HG03571 (cell line): ENCODE measurements at regions not wholly inside any gene's neighbourhood (a gene's known extent, or its start where the extent isn't known, plus 50 kb on each side); places are given as distances from the start of the nearest gene placed in this dataset.
"Not testable (repeated sequence)": the region's sequence is repeated elsewhere in the genome, so short reads cannot be mapped to it uniquely, and the experiment has no call there.

Source experiments
- ATAC-seq: cut with Tn5 transposase; IDR thresholded peaks from one replicate; pipeline ENCODE4 v1.9.1; 2021; ENCODE audit not compliant: unreplicated experiment

DNA sequence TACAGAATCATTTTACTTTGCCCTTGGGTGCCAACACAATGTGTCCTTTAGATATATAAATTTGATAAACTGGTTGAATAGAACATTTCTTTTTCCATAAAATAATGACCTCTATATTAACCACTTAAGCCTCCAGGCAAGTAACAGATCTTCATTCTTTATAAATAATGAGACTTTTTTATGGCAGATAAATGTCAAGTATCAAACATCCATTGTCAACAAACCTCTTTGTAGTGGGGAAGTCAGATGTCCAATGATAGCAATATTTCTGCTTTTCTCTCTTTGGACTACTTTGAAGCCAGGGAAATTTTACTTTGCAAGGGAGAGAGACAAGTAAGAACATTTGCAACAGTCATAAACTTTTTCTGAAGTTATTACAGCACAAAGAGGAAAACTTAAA lies 841.2 kb downstream of the CDH8 start:
- ATAC-seq, result no peak

DNA sequence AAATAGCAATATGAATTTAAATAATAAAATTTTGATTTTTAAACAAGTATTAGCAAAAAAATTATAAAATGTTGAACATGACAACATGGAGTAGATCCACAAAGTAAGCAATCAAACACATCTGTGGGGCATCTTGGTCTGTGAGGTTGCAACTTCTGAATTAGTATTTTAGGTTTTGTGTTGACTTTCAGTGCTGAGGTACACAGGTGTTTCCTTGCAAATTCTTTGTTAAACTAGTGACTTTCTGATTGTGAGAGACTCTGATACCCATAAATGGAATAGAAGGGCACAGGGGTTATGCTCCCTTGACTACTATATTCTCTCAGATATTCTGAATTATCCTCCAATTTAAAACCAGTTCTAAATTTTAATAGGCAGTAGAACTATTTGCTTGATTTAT lies 841.7 kb downstream of the CDH8 start:
- no peak for ATAC-seq

DNA sequence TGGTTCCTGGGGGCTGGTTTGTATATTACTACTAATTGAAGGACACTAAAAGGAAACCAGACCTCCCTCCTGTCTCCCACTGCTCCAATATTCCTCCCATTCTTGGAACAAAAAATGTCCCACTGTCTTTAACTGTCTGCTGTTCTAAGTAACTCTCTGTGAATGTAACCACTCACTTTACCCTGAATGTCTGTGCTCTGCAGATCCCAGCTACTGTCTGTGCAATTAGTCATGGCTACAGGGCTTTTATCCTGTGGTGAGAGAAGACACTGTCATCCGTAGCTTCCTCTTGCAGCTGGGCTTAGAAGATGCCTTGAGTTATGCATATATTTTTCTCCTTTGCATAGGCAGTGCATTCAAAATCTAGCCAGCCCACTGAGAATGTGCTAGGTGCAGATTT lies 853.8 kb downstream of the CDH8 start:
- no peak for ATAC-seq

DNA sequence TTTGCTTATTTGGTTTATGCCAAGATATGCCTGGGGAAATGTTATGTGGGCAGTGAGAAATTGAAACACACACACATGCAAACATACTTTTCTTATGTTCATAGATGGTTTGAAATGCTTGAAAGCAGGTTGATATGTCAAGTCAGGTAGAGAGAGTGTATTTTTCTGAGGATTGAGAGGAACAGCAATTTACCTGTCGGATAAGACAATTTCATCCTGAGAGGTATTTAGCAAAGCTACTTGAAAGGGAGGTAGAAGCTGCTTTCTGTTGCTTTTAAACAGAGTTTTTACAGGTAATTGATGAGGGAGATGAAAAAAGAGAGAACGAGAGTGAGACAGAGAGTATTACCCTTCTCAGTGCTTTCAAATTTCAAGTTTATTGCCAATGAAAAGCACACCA lies 854.3 kb downstream of the CDH8 start:
- no peak for ATAC-seq

DNA sequence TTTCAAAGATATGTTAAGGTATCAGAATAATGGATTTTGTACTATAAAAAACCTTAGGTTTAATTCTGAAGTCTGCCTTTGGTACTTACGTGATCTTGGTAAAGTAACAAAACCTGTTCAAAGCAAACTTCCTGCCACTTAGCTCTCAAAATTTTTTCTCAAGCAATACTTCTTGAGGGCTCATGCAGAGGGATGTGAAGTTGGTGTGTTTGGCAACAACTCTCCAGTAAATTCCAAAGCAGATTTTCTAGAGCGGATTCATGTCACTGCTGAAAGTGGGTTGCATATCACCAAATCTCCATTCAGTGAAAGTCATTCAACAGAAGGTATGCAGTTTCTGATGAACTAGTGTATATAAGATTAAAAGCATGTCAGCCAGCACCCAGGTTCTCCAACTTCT lies 856.7 kb downstream of the CDH8 start:
- no peak for ATAC-seq

DNA sequence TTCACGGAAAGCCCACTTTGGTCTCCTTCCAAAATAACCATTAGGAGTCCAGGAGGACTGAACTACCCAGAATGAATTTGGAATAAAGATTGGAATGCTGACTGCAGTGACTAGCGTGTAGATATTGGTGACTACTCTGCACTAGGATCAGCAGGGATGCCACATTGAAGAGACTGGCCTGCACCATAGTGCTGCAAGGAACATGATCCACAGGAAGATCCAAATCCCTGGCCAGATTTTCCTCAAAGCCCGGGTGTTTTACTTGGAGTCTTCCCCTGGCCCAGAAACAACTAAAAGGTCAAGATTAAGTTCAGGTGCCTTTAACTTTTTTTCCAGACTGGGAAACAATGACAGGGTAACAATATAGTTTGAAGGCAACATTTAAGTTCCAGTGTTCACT lies 870.4 kb downstream of the CDH8 start:
- no peak for ATAC-seq

DNA sequence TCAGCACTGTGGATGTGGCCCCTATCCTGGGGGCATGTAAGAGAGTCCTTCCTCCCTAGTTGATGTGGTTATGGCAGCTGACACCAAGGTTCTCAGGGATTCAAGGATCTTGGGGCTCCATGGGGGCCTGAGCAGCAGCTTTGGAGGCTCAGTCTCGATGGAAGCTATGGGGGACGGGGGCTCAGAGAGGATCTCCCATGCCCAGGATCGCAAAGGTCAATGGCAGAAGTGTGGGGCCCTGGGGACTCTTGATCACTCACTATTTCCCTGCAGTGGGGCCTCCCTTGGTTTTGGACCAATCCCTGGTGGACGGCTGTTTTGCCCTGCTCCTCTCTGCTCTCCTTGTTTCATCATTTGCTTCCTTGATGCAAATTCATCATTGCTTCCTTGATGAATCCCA lies 885.9 kb downstream of the CDH8 start:
- no peak for ATAC-seq

DNA sequence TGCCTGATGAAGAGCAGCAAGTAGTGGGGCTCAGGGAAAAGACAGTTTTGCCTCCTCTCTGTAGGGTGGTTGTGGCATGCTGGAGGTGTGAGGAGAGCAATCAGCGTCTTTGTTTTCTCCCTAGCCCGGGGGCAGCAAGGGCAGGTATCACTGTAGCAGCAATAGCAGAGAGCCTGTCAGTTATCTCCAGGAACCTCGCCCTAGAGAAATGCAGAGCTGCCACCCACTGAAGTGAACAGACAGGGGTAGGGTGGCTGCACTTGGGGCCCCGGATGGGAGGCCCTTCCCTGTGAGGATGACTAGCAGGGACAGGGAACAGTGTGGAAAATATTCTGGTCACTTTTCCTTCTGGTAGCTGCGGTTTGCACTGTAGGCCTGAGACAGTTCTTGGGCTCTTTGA lies 886.5 kb downstream of the CDH8 start:
- no peak for ATAC-seq

DNA sequence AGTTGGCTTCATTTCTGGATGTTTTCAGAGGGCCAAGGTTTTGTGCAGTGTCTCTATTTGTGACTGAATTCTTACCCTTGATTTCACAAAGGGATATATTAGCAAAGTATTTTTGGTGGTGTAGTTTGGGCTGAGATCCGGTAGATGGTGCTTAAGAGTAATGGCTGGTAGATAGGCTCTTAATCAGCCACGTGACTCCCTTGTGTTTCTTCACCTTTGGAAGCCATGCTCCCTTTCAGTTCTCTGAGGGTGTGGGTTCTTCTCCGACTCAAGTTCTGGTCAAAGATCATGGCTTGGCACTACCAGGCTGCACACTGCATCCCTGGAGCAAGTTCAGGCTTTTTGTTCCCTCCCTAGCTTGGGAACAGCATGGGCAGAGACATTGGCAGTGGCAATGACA lies 887.3 kb downstream of the CDH8 start:
- no peak for ATAC-seq

DNA sequence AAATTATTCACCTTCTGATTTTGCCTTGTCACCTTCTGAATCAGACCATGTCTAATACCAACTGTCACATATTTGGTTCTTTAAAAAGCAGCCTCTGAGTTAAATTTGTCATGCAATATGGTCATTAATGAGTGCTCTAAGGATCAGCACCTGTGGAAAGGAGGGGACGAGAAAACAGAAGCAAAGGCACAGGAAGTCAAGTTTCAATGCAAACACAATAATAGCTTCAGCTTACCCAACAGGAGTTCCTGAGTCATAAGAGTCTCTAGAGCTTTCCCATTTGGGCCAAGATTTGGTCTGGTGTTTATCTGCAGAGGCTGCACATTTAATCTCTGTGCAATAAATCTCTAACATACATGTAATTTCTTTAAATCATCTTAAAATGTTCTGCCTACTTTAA lies 889.8 kb downstream of the CDH8 start:
- no peak for ATAC-seq

DNA sequence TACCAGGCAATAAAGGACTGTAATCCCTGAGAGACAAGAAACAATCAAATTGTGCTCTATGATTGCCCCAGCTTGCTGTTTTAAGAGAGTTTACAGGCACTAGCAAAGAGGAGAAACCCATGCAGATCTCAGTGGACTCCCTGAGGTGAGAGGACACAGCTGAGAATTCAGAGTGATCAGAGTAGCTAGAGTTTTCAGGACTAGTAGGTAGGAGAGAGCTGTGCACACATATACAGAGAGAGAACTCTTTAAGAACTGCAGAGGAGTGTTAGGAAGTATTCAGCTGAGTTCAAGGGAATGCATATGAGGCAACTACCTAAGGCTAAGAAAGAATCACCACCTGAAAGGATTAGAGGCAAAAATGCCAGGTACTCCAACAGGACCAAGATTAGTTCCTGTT lies 904.8 kb downstream of the CDH8 start:
- no peak for ATAC-seq

DNA sequence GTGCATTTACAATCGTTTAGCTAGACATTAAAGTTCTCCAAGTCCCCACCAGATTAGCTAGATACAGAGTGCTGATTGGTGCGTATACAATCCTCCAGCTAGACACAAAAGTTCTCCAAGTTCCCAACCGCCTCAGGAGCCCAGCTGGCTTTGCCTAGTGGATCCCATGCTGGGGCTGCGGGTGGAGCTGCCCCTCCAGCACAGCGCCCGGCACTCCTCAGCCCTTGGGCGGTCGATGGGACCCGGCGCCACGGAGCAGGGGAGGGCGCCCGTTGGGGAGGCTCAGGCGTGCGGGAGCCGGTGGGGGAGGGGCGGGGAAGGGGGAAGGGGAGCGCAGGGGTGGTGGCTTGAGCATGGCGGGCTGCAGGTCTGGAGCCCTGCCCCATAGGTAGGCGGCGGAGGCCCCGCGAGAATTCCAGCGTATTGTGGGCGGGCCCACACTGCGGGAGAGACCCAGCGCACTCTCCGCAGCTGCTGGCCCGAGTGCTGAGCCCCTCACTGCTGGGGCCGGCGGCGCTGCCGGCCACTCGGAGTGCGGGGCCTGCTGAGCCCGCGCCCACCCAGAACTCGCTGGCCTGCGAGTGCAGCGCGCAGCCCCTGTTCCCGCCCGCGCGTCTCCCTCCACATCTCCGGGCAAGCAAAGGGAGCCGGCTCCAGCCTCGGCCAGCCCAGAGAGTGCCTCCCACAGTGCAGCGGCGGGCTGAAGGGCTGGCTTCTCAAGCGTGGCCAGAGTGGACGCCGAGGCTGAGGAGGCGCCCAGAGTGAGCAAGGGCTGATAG lies 907.5 kb downstream of the CDH8 start:
- ATAC-seq, result no peak

DNA sequence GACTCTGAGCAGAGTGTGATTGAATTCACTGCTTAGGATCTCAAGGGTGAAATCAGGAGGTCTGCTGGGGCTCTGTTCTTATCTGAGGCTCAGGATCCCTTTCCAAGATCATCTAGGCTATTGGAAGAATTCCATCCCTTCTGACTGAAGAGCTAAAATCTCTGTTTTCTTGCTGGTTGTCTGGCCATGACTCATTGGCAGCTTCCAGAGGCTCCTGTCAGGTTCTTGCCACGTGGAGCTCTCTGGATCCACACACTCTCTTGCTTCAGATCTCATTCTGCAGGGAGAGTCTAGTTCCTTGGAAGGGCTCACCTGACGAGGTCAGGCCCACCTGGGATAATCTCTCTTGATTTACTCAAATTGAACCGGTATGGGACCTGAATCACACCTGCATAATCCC lies 930.7 kb downstream of the CDH8 start:
- ATAC-seq, result no peak

DNA sequence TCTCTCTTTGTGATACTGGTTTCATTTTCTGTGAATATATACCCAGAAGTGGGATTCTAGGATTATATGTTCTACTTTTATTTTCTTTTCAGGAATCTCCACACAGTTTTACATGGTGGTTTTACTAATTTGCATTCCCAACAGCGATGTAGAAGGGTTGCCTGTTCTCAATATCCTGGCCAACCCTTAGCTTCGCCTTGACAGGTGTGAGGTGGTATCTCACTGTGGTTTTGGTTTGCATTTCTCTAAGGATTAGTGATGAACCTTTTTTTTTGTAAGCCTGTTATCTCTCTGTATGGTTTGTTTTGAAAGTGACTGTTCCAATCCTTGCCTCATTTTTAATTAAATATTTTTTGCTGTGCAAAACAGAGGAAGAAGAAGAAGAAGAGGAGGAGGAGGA lies 937.7 kb downstream of the CDH8 start:
- no peak for ATAC-seq

DNA sequence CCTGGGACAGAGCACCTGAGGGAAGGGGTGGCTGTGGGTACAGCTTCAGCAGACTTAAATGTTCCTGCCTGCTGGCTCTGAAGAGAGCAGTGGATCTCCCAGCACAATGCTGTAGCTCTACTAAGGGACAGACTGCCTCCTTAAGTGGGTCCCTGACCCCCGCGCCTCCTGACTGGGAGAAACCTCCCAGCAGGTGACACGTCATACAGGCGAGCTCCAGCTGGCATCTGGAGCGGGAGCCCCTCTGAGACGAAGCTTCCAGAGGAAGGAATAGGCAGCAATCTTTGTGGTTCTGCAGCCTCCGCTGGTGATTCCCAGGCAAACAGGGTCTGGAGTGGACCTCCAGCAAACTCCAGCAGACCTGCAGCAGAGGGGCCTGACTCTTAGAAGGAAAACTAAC lies 944.9 kb downstream of the CDH8 start:
- not testable (repeated sequence) for ATAC-seq

DNA sequence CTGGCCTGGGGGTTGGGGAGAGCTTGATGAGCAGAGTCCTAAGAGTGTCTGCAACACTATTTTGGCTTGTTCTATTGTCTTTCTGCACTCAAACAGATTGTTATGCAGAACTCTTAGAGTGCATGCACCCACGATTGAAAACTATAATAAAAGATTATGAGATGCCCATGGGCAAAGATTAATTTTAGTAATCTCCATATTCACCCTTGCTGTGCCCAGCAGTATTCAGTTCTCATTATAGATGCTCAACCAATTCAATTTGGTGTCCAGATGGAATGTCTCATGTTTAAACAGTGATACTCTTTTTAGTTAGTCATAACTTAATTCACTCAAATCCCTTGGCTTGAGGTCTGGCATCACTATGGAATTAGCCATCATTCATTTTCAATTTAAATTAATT lies 952.5 kb downstream of the CDH8 start:
- no peak for ATAC-seq

DNA sequence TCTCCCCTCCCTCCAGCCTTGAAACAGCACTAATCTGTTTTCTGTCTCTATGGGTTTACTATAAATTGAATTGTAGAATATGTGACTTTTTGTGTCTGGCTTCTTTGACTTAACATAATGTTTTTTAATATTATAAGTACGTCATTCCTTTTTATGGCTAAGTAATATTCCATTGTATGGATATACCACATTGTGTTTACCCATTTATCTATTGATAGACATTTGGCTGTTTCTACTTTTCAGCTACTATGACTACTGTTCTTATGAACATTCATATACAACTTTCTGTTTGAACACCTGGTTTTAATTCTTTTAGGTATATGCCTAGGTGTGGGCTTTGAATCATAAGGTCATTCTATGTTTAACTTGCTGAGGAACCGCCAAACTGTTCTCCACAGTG lies 961.9 kb downstream of the CDH8 start:
- ATAC-seq, result no peak

DNA sequence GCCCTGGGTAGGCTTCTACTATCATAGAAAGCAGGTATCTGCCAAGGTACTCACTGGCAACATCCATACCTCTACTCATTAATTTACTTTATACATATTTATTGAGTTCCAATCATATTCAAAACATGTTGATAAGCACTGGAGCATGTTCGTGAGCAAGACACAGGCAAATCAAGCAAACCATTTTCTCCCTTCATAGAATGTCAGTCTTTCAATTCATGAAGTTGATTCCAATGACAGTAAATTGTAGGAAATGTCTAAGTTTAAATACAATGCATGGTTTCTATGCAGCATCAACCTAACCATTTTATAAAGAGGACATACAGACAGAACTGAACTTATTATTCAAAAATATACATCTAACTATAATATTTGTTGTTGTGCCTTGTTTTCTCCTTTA lies 978.6 kb downstream of the CDH8 start:
- no peak for ATAC-seq

DNA sequence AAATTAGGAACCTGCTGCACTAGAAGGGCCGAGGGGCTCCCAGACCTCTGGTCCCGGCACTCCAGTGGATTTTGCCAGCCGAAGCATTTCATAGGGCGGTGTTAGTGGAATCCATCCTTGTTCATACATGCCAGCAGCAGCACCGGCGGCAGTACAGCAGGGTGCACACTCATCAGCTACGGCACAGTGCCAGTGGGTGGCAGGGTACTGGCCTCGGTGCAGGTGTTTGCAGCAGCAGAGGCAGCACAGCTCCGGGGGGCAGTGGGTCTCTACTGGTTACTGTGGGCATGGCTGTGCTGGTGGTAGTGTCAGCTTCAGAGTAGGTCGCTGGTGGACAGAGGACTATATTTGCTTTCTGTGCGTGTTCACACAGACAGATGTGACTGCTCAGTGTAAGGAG lies 985.7 kb downstream of the CDH8 start:
- ATAC-seq, result no peak

DNA sequence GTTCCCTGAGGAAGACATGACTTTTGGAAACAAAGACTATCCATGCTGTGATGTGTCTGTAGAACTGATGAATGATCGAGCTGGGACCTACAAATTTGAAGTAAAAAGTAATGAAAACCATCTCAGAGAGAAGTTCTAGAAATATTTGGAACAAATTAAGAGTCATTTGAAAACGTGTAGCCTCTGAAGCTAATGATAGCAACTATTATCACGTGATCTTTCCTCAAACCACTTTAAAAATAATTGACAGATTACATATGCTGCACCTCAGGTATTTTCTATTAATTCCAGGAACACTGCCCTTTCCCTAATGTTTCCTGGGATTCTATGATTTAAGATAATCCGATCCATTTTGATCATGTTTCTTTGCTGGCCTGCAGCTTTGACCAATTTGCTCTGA lies 990.3 kb downstream of the CDH8 start:
- ATAC-seq, result no peak

DNA sequence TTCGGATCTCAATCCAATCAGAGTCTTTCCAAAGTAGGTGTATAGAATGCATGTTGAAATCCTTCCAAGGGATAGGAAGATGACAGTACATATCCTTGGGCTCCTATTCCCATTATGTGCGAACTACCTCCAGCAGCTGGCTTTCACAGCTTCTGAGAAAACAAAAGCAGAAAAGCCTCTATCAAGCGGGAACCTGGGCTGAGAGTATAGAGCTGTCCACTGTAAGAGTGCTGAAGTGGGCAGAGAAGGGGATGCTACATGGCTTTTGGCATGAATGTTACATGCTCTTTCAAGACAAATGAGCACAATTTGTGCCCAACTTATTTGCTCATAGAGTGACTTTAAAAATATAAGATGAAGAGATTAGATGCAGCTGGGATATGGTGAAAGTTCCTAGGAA lies 993.5 kb downstream of the CDH8 start:
- no peak for ATAC-seq

DNA sequence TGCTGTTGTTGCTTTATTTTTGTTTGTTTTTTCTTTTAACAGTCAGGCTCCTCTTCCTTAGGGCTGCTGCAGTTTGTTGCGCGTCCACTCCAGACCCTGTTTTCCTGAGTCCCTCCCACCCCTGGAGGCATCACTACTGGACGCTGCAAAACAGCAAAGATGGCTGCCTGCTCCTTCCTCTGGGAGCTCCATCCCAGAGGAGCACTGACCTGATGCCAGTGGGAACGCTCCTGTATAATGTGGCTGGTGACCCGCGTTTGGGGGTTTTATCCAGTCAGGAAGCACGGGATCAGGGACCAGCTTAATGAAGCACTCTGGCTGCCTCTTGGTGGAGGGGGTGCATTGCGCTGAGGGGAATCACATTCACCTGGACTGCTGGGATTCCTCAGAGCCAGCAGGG lies 1005.6 kb downstream of the CDH8 start:
- ATAC-seq, result no peak

DNA sequence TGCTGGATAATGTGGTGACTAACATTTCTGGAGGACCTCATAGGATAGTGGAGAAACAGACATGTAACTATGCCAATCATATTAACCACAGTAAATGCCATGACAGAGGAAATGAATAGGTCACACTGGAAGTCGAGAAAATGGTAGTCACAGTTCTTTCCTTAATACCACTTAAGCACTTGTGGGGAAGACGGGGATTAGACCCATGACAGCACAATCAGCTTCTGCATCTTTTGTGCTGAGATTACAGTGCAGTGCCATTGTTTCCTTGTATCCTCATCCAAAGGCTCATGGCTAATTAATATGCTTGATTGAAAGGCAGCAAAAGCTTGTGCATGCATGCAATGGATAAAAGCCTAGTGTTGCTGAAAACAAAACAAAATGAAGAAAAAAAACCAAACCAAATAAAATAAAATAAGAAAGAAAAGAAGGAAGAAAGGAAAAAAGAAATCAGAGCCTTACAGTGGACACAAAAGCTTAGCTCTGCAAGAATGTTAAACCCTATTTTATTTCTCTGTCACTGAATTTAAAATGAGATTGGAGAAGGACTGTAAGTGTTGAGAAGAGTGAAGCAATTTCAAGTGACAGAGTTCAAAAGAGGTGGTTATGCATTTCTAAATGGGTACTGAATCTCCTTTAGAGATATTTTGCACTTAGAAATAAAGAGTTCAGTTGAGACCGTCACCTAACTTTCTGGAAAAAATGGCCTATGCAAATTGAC lies 1011.9 kb downstream of the CDH8 start:
- no peak for ATAC-seq
